SK-N-SH treated with all-trans-retinoic acid at 6 μM for 48 hours (cell line): ENCODE measurements at regions not wholly inside any gene's neighbourhood (a gene's known extent, or its start where the extent isn't known, plus 50 kb on each side); places are given as distances from the start of the nearest gene placed in this dataset.

Source experiments
- ATAC-seq: fragments of 200-7000 bp; cut with Tn5 transposase; 3 replicates; pipeline ENCODE4 v1.9.1; 2020; ENCODE audit warnings: mild to moderate bottlenecking, moderate library complexity
- ARNTL ChIP-seq: fragments of 450-650 bp; formaldehyde crosslinking; IDR thresholded peaks from 2 replicates; pipeline ENCODE4 v1.5.0; 2020; ENCODE audit warnings: low read depth, mild to moderate bottlenecking, moderate library complexity, borderline replicate concordance
- BACH2 ChIP-seq: fragments of 250-450 bp; sonication (Bioruptor Pico); IDR thresholded peaks from 2 replicates; pipeline ENCODE4 v1.9.0; 2021; ENCODE audit warnings: mild to moderate bottlenecking, borderline replicate concordance
- CSDC2 ChIP-seq: fragments of 250-450 bp; sonication (Bioruptor Pico); IDR thresholded peaks from 2 replicates; pipeline ENCODE4 v1.5.0; 2020; ENCODE audit warnings: mild to moderate bottlenecking, moderate library complexity
- CSRNP3 ChIP-seq: fragments of 250-450 bp; sonication (Bioruptor Pico); IDR thresholded peaks from 2 replicates; pipeline ENCODE4 v1.5.1; 2021; ENCODE audit warnings: mild to moderate bottlenecking, moderate library complexity
- ESRRG ChIP-seq: fragments of 250-450 bp; sonication (Bioruptor Pico); IDR thresholded peaks from 2 replicates; pipeline ENCODE4 v1.6.1; 2021; ENCODE audit warnings: mild to moderate bottlenecking
- GLIS3 ChIP-seq: fragments of 250-450 bp; sonication (Bioruptor Pico); IDR thresholded peaks from 2 replicates; pipeline ENCODE4 v1.5.0; 2020; ENCODE audit warnings: mild to moderate bottlenecking, moderate library complexity
- ISL1 ChIP-seq: fragments of 250-450 bp; sonication (Bioruptor Pico); IDR thresholded peaks from 2 replicates; pipeline ENCODE4 v2.1.2; 2022; ENCODE audit warnings: mild to moderate bottlenecking, moderate library complexity
- OSR1 ChIP-seq: fragments of 250-450 bp; sonication (Bioruptor Pico); IDR thresholded peaks from 2 replicates; pipeline ENCODE4 v1.8.0; 2022; ENCODE audit warnings: moderate library complexity, mild to moderate bottlenecking, inconsistent platforms
- POU6F1 ChIP-seq: fragments of 250-450 bp; sonication (Bioruptor Pico); IDR thresholded peaks from 2 replicates; pipeline ENCODE4 v1.8.0; 2021; ENCODE audit warnings: low read depth, mild to moderate bottlenecking, moderate library complexity, borderline replicate concordance
- PPARA ChIP-seq: fragments of 250-450 bp; sonication (Bioruptor Pico); IDR thresholded peaks from 2 replicates; pipeline ENCODE4 v1.5.0; 2020; ENCODE audit warnings: mild to moderate bottlenecking, borderline replicate concordance
- RARB ChIP-seq: fragments of 250-450 bp; sonication (Bioruptor Pico); IDR thresholded peaks from 2 replicates; pipeline ENCODE4 v1.8.0; 2021; ENCODE audit warnings: mild to moderate bottlenecking, moderate library complexity
- SNAI2 ChIP-seq: fragments of 250-450 bp; sonication (Bioruptor Pico); IDR thresholded peaks from 2 replicates; pipeline ENCODE4 v1.5.0; 2020; ENCODE audit warnings: mild to moderate bottlenecking, moderate library complexity
- TCF4 ChIP-seq: fragments of 250-450 bp; sonication (Bioruptor Pico); IDR thresholded peaks from 2 replicates; pipeline ENCODE4 v1.8.0; 2021; ENCODE audit warnings: mild to moderate bottlenecking, moderate library complexity, borderline replicate concordance
- TOX ChIP-seq: fragments of 250-450 bp; sonication (Bioruptor Pico); IDR thresholded peaks from 2 replicates; pipeline ENCODE4 v1.8.0; 2021; ENCODE audit warnings: mild to moderate bottlenecking, moderate library complexity, borderline replicate concordance
- TSHZ2 ChIP-seq: fragments of 250-450 bp; sonication (Bioruptor Pico); IDR thresholded peaks from 2 replicates; pipeline ENCODE4 v1.5.0; 2020; ENCODE audit warnings: mild to moderate bottlenecking, moderate library complexity
- ZC3H10 ChIP-seq: fragments of 250-450 bp; sonication (Bioruptor Pico); IDR thresholded peaks from 2 replicates; pipeline ENCODE4 v1.5.1; 2021; ENCODE audit warnings: mild to moderate bottlenecking, moderate library complexity
- ZFP3 ChIP-seq: fragments of 250-450 bp; sonication (Bioruptor Pico); IDR thresholded peaks from 2 replicates; pipeline ENCODE4 v1.5.0; 2020; ENCODE audit warnings: mild to moderate bottlenecking, moderate library complexity
- ZFP30 ChIP-seq: fragments of 450-650 bp; formaldehyde crosslinking; IDR thresholded peaks from 2 replicates; pipeline ENCODE4 v1.5.0; 2022; ENCODE audit warnings: mild to moderate bottlenecking, moderate library complexity
- ZNF565 ChIP-seq: fragments of 450-650 bp; formaldehyde crosslinking; conservative IDR thresholded peaks from 2 replicates; pipeline ENCODE4 v1.5.0; 2020; ENCODE audit warnings: low read depth, mild to moderate bottlenecking, moderate library complexity
- ZNF70 ChIP-seq: fragments of 450-650 bp; formaldehyde crosslinking; IDR thresholded peaks from 2 replicates; pipeline ENCODE4 v1.5.0; 2020; ENCODE audit warnings: mild to moderate bottlenecking, moderate library complexity
- ZNF8 ChIP-seq: fragments of 450-650 bp; formaldehyde crosslinking; IDR thresholded peaks from 2 replicates; pipeline ENCODE4 v1.5.0; 2020; ENCODE audit warnings: mild to moderate bottlenecking, moderate library complexity

GRCh38 chr10:107829161-107829560, 664.7 kb upstream of the SORCS1 start:
- ATAC-seq = no peak
- no peak for TF ChIP-seq ZNF8 (CRISPR knock-in tag)
- no peak for TF ChIP-seq ARNTL
- TF ChIP-seq ESRRG (CRISPR knock-in tag) = no peak
- no peak for TF ChIP-seq ZFP3 (CRISPR knock-in tag)
- TF ChIP-seq ZNF565 = no peak
- TF ChIP-seq TSHZ2 (CRISPR knock-in tag) = no peak
- TF ChIP-seq ISL1 = no peak
- TF ChIP-seq GLIS3 (CRISPR knock-in tag) = no peak
- TF ChIP-seq TOX = no peak
- no peak for TF ChIP-seq OSR1
- TF ChIP-seq ZNF70 (CRISPR knock-in tag) = no peak
- TF ChIP-seq CSDC2 (CRISPR knock-in tag) = no peak
- no peak for TF ChIP-seq TCF4 (CRISPR knock-in tag)
- TF ChIP-seq ZFP30 (CRISPR knock-in tag) = no peak
- no peak for TF ChIP-seq ZC3H10
- no peak for TF ChIP-seq PPARA (CRISPR knock-in tag)
- no peak for TF ChIP-seq RARB (CRISPR knock-in tag)
- TF ChIP-seq SNAI2 (CRISPR knock-in tag) = no peak
- no peak for TF ChIP-seq CSRNP3 (CRISPR knock-in tag)
- TF ChIP-seq BACH2 = no peak

GRCh38 chr10:107826171-107826570, 661.7 kb upstream of the SORCS1 start:
- TF ChIP-seq BACH2 (no peak), POU6F1 (CRISPR knock-in tag) (no peak), PPARA (CRISPR knock-in tag) (no peak), SNAI2 (CRISPR knock-in tag) (no peak), ZNF70 (CRISPR knock-in tag) (no peak), OSR1 (no peak), ZFP3 (CRISPR knock-in tag) (no peak), CSDC2 (CRISPR knock-in tag) (no peak), ESRRG (CRISPR knock-in tag) (no peak), TOX (no peak), CSRNP3 (CRISPR knock-in tag) (no peak), TSHZ2 (CRISPR knock-in tag) (no peak), ARNTL (no peak)
- TF ChIP-seq, all 23 proteins: peak for 0
- ATAC-seq = no peak
